HepG2 (cell line): ENCODE measurements at regions not wholly inside any gene's neighbourhood (a gene's known extent, or its start where the extent isn't known, plus 50 kb on each side); places are given as distances from the start of the nearest gene placed in this dataset.

ENCODE experiments used
- ZBTB40 ChIP-seq, 2 experiments: fragments of 450-650 bp in 1 of 2; sonication (generic) in 1 of 2; formaldehyde crosslinking in 1 of 2; IDR thresholded peaks; 2 replicates each; pipeline versions ENCODE4 v1.6.1 to v1.8.0; 2016 to 2022; ENCODE audit warnings: antibody characterized with exemption in 1 of 2, mild to moderate bottlenecking in 1 of 2, missing genetic modification reagents in 1 of 2
- TF ChIP-seq, protein P1 (sequence below): sonication (generic); formaldehyde crosslinking; IDR thresholded peaks from 2 replicates; pipeline ENCODE4 v1.4.0; 2020; ENCODE audit warnings: missing genetic modification reagents

DNA sequence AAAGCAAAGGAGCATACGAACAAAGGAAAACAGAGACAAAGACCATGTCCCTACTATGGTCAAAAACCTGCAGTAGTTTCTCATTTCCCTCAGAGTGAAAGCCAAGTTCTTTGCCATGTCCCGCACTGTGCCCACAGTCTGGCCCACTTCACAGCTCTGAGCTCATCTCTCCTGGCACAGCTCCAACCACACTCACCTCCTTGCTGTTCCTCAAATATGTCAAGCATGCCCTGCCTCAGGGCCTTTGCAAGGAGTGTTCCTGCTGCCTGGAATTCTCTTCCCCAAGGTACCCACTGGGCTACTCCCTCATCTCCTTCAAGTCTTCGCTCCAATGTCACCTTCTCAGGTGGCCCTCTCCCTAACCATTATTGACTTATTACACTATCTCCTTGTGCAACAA is 72.1 kb downstream of the COX18 start (continued):
- no peak for TF ChIP-seq ZBTB40 (IDR thresholded peaks at IDR 0.05)
- TF ChIP-seq ZBTB40 (CRISPR knock-in tag; IDR thresholded peaks at IDR 0.05), result no peak
- TF ChIP-seq, protein P1, sequence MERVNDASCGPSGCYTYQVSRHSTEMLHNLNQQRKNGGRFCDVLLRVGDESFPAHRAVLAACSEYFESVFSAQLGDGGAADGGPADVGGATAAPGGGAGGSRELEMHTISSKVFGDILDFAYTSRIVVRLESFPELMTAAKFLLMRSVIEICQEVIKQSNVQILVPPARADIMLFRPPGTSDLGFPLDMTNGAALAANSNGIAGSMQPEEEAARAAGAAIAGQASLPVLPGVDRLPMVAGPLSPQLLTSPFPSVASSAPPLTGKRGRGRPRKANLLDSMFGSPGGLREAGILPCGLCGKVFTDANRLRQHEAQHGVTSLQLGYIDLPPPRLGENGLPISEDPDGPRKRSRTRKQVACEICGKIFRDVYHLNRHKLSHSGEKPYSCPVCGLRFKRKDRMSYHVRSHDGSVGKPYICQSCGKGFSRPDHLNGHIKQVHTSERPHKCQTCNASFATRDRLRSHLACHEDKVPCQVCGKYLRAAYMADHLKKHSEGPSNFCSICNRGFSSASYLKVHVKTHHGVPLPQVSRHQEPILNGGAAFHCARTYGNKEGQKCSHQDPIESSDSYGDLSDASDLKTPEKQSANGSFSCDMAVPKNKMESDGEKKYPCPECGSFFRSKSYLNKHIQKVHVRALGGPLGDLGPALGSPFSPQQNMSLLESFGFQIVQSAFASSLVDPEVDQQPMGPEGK (CRISPR knock-in tag), result no peak
- TF ChIP-seq, all 625 proteins: peak for 0
